OCI-LY1 (cell line): ENCODE measurements at regions not wholly inside any gene's neighbourhood (a gene's known extent, or its start where the extent isn't known, plus 50 kb on each side); places are given as distances from the start of the nearest gene placed in this dataset.

Source experiments
- H2AFZ ChIP-seq: fragments of 200-600 bp; sonication (generic), shearing (Covaris generic); 2 replicates; pipeline ENCODE4 v1.6.0; 2014; ENCODE audit warnings: antibody characterized with exemption, mild to moderate bottlenecking, low read length
- H3F3A ChIP-seq: fragments of 200-600 bp; sonication (generic), shearing (Covaris generic); 2 replicates; pipeline ENCODE4 v1.6.0; 2014; ENCODE audit warnings: mild to moderate bottlenecking, antibody characterized with exemption, low read length, moderate library complexity; ENCODE audit not compliant: insufficient read depth
- H3K27ac ChIP-seq: fragments of 200-600 bp; sonication (generic); 2 replicates; pipeline ENCODE4 v1.5.1; 2014; ENCODE audit warnings: low read length, mixed run types, mild to moderate bottlenecking, low read depth; ENCODE audit not compliant: poor library complexity, severe bottlenecking
- H3K27me3 ChIP-seq: fragments of 200-600 bp; sonication (generic); 2 replicates; pipeline ENCODE4 v1.6.0; 2014; ENCODE audit warnings: antibody characterized with exemption, mild to moderate bottlenecking, low read length, moderate library complexity; ENCODE audit not compliant: insufficient read depth
- H3K36me3 ChIP-seq: fragments of 200-600 bp; sonication (generic); 2 replicates; pipeline ENCODE4 v1.6.1; 2014; ENCODE audit warnings: mild to moderate bottlenecking, antibody characterized with exemption, low read length, moderate library complexity, mixed read lengths; ENCODE audit not compliant: insufficient read depth
- H3K4me1 ChIP-seq: fragments of 200-600 bp; sonication (generic); 2 replicates; pipeline ENCODE4 v1.5.1; 2014; ENCODE audit warnings: mild to moderate bottlenecking, low read length, moderate library complexity; ENCODE audit not compliant: insufficient read depth, severe bottlenecking
- H3K4me2 ChIP-seq: fragments of 200-600 bp; sonication (generic), shearing (Covaris generic); 2 replicates; pipeline ENCODE4 v1.6.1; 2014; ENCODE audit warnings: low read length
- H3K4me3 ChIP-seq: fragments of 200-600 bp; sonication (generic); 2 replicates; pipeline ENCODE4 v1.5.1; 2014; ENCODE audit warnings: low read length, low read depth, mild to moderate bottlenecking, mixed read lengths; ENCODE audit not compliant: poor library complexity, severe bottlenecking
- H3K79me2 ChIP-seq: fragments of 200-600 bp; shearing (Covaris generic); 2 replicates; pipeline ENCODE4 v1.6.1; 2016; ENCODE audit warnings: mixed run types, low read length, mixed read lengths; ENCODE audit not compliant: insufficient read depth
- H3K9ac ChIP-seq: fragments of 200-600 bp; sonication (generic), shearing (Covaris generic); 2 replicates; pipeline ENCODE4 v1.6.1; 2014; ENCODE audit warnings: mild to moderate bottlenecking, low read length, mixed read lengths
- H3K9me2 ChIP-seq: fragments of 200-600 bp; sonication (generic), shearing (Covaris generic); 2 replicates; pipeline ENCODE4 v1.6.1; 2014; ENCODE audit warnings: low read depth, mild to moderate bottlenecking, low read length, mixed read lengths
- H3K9me3 ChIP-seq: fragments of 200-600 bp; shearing (Covaris generic); 2 replicates; pipeline ENCODE4 v1.6.1; 2014; ENCODE audit warnings: low read length, mixed read lengths
- H4K20me1 ChIP-seq: fragments of 200-600 bp; sonication (generic), shearing (Covaris generic); 2 replicates; pipeline ENCODE4 v1.6.0; 2016; ENCODE audit warnings: mild to moderate bottlenecking, low read length; ENCODE audit not compliant: insufficient read depth
- CTCF ChIP-seq: fragments of 200-600 bp; sonication (generic), shearing (Covaris generic); IDR thresholded peaks from 2 replicates; pipeline ENCODE4 v1.5.1; 2017; ENCODE audit warnings: mild to moderate bottlenecking, antibody characterized with exemption, low read length, moderate library complexity, mixed read lengths
- EZH2 ChIP-seq: fragments of 200-600 bp; sonication (generic), shearing (Covaris generic); IDR thresholded peaks from 2 replicates; pipeline ENCODE4 v1.8.0; 2017; ENCODE audit warnings: borderline replicate concordance, mixed run types, mild to moderate bottlenecking, antibody characterized with exemption, low read length, moderate library complexity, mixed read lengths

- no peak overlapping the region for H3K4me2 ChIP-seq
- H3K36me3 ChIP-seq = no peaks in the 10 kb centered on the region
- no peak overlapping the region for H2AFZ ChIP-seq
- H3K27ac ChIP-seq = no peak overlapping the region
- no peak for TF ChIP-seq CTCF
- no peak for TF ChIP-seq EZH2
- no peaks in the 10 kb centered on the region for H4K20me1 ChIP-seq
- no peaks in the 10 kb centered on the region for H3K9me2 ChIP-seq
- no peaks in the 10 kb centered on the region for H3K27me3 ChIP-seq
- no peak overlapping the region for H3K9ac ChIP-seq
- no peaks in the 10 kb centered on the region for H3K79me2 ChIP-seq
- no peak overlapping the region for H3K4me3 ChIP-seq
- H3F3A ChIP-seq = no peaks in the 10 kb centered on the region
- no peaks in the 10 kb centered on the region for H3K9me3 ChIP-seq
- H3K4me1 ChIP-seq = no peaks in the 10 kb centered on the region
Observed at GRCh38 chr5:178797101-178797521, 62.6 kb upstream of the ZNF354B start.

- H2AFZ ChIP-seq = no peak overlapping the region
- H3K9me3 ChIP-seq = no peaks in the 10 kb centered on the region
- H3K79me2 ChIP-seq = no peaks in the 10 kb centered on the region
- no peaks in the 10 kb centered on the region for H3K36me3 ChIP-seq
- no peaks in the 10 kb centered on the region for H3K27me3 ChIP-seq
- H3K9me2 ChIP-seq = no peaks in the 10 kb centered on the region
- H3F3A ChIP-seq = no peaks in the 10 kb centered on the region
- H3K9ac ChIP-seq = no peak overlapping the region
- H4K20me1 ChIP-seq = no peaks in the 10 kb centered on the region
- H3K4me3 ChIP-seq = no peak overlapping the region
- no peaks in the 10 kb centered on the region for H3K4me1 ChIP-seq
- TF ChIP-seq EZH2 (no peak), CTCF (no peak)
- no peak overlapping the region for H3K27ac ChIP-seq
- H3K4me2 ChIP-seq = no peak overlapping the region
Observed at GRCh38 chr5:178796165-178796945, 63.4 kb upstream of the ZNF354B start.

- Histone ChIP-seq H3F3A (no peaks in the 10 kb centered on the region), H3K4me3 (no peak overlapping the region), H3K27ac (no peak overlapping the region), H3K4me1 (no peaks in the 10 kb centered on the region), H3K4me2 (no peak overlapping the region), H4K20me1 (no peaks in the 10 kb centered on the region), H3K9me2 (no peaks in the 10 kb centered on the region), H3K9ac (no peak overlapping the region), H3K36me3 (no peaks in the 10 kb centered on the region), H3K27me3 (no peaks in the 10 kb centered on the region), H2AFZ (no peak overlapping the region), H3K9me3 (no peaks in the 10 kb centered on the region), H3K79me2 (no peaks in the 10 kb centered on the region)
- TF ChIP-seq CTCF (no peak), EZH2 (no peak)
Observed at GRCh38 chr5:178794433-178794832, 64.0 kb upstream of the ZNF354A start.
